Adrenal gland (tissue), 9 donors: ENCODE measurements at regions not wholly inside any gene's neighbourhood (a gene's known extent, or its start where the extent isn't known, plus 50 kb on each side); places are given as distances from the start of the nearest gene placed in this dataset.

ENCODE experiments used
- DNase-seq, 7 donors: peaks; one replicate each; pipeline ENCODE4 v3.0.0-alpha.2; 2019 to 2020
- H3K27ac ChIP-seq, 5 donors: fragments of 200-600 bp; sonication (generic) in 4 of 5; 1 replicate in 3 of 5; 2 replicates in 2 of 5; pipeline versions ENCODE4 v1.5.1 to v1.8.0; 2016 to 2020; ENCODE audit warnings: mild to moderate bottlenecking in 1 of 5
- H3K27me3 ChIP-seq: fragments of 200-600 bp; 2 replicates; pipeline ENCODE4 v1.8.0; 2021
- H3K36me3 ChIP-seq, 2 donors: fragments of 200-600 bp; replicated peaks in 1 of 2; 1 replicate in 1 of 2; 2 replicates in 1 of 2; pipeline versions ENCODE4 v1.5.1 to v1.8.0; 2018 to 2022
- H3K4me1 ChIP-seq, 2 donors: fragments of 200-600 bp; replicated peaks in 1 of 2; 1 replicate in 1 of 2; 2 replicates in 1 of 2; pipeline versions ENCODE4 v1.5.1 to v1.8.0; 2018 to 2021
- H3K4me3 ChIP-seq, 4 donors: fragments of 200-600 bp; sonication (generic) in 3 of 4; one replicate each; pipeline ENCODE4 v1.5.1; 2016 to 2018
- H3K9me3 ChIP-seq, 3 donors: fragments of 200-600 bp; sonication (generic) in 1 of 3; replicated peaks in 1 of 3; 1 replicate in 2 of 3; 2 replicates in 1 of 3; pipeline versions ENCODE4 v1.5.1 to v1.8.0; 2016 to 2021
- POLR2A ChIP-seq, 2 donors: fragments of 450-650 bp; IDR thresholded peaks; one replicate each; pipeline ENCODE4 v1.6.1; 2017; ENCODE audit warnings: antibody characterized with exemption in 2 of 2, mild to moderate bottlenecking in 2 of 2, moderate library complexity in 1 of 2
- WGBS, 4 donors: extraction: QIAGEN DNeasy Blood & Tissue Kit in 2 of 4; methylation state at CpG; one replicate each; pipeline versions ENCODE4 v1.1.5 to v1.1.7; 2013 to 2017; 5-methylcytosine and 5-hydroxymethylcytosine counted together
- intact Hi-C, 2 donors: fragments of 100-400 bp; cut with DNase I; formaldehyde crosslinking; loops; one replicate each; pipeline versions ENCODE4 v1.14.1 to v1.15.0; 2022 to 2023
- TF ChIP-seq, protein P1 (sequence below), 6 experiments: fragments of 450-650 bp in 4 of 6; fragments of 200-600 bp in 2 of 6; sonication (generic) in 1 of 6; IDR thresholded peaks; 1 replicate in 5 of 6; 2 replicates in 1 of 6; pipeline versions ENCODE4 v1.5.1 to v1.8.0; 2016 to 2021; ENCODE audit warnings: antibody characterized with exemption in 6 of 6, mild to moderate bottlenecking in 2 of 6, moderate library complexity in 1 of 6
- donor health status: healthy with polysubstance abuse.
- donor health status: Bipolar disorder and iron deficiency.
- donor health status: DM: yes; HTN: yes; CAD: no.
- donor health status: DM: no; HTN: no; CAD: no.
- donor health status: DM: no; HTN: no; CAD: no.

DNA sequence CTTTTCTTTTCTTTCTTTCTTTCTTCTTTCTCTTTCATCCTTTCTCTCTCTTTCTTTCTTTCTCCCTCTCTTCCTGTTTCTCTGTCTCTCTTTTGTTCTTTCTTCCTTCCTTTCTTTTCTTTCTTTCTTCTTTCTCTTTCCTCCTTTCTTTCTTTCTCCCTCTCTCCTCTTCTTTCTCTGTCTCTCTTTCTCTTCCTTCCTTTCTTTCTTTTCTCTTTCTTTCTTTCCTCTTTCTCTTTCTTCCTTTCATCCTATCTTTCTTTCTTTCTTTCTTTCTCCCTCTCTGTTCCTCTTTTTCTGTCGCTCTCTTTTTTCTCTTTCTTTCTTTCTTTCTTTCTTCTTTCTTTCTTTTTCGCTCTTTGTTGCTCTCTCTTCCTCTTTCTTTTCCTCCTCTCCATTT is 1149.2 kb upstream of the AUTS2 start:
- TF ChIP-seq, protein P1, sequence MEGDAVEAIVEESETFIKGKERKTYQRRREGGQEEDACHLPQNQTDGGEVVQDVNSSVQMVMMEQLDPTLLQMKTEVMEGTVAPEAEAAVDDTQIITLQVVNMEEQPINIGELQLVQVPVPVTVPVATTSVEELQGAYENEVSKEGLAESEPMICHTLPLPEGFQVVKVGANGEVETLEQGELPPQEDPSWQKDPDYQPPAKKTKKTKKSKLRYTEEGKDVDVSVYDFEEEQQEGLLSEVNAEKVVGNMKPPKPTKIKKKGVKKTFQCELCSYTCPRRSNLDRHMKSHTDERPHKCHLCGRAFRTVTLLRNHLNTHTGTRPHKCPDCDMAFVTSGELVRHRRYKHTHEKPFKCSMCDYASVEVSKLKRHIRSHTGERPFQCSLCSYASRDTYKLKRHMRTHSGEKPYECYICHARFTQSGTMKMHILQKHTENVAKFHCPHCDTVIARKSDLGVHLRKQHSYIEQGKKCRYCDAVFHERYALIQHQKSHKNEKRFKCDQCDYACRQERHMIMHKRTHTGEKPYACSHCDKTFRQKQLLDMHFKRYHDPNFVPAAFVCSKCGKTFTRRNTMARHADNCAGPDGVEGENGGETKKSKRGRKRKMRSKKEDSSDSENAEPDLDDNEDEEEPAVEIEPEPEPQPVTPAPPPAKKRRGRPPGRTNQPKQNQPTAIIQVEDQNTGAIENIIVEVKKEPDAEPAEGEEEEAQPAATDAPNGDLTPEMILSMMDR (IDR thresholded peaks at IDR 0.05): no peak
- TF ChIP-seq POLR2A (IDR thresholded peaks at IDR 0.05): no peak
- no peak overlapping the region for H3K4me3 ChIP-seq
- H3K4me1 ChIP-seq: no peaks in the 10 kb centered on the region
- no peaks in the 10 kb centered on the region for H3K9me3 ChIP-seq
- WGBS, 4 donors: 92 to 100% (median 93%) methylated on average over 1 of the region's 2 CpGs
- no peak overlapping the region for H3K27ac ChIP-seq
- no peaks in the 10 kb centered on the region for H3K36me3 ChIP-seq
- H3K27me3 ChIP-seq: no peaks in the 10 kb centered on the region
- intact Hi-C loops: no loop called here
- DNase-seq: no peak

DNA sequence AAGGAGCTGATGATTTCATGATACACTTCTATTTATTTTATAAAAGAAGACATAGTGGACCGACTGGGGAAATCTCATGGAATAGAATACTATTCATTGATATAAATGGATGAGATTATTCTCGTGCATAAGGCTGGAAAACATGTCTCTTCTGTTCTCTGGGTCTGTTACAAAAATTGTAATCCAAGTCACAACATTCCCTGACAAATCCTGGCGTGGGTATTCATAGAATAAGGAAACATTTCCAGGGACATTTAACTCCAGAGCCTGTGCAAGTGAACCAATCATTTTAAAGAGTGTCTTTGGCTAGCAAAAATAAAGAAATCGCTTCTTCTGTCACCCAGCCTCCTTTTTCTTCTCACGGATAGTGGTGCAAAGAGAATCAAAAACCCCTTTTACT is 1148.5 kb upstream of the AUTS2 start:
- no peaks in the 10 kb centered on the region for H3K9me3 ChIP-seq
- WGBS, 4 donors: 73 to 82% (median 77%) methylated on average over 5 of the region's 5 CpGs
- TF ChIP-seq POLR2A (IDR thresholded peaks at IDR 0.05): no peak
- TF ChIP-seq, protein P1 (IDR thresholded peaks at IDR 0.05): no peak
- no peak overlapping the region for H3K4me3 ChIP-seq
- intact Hi-C loops: no loop called here
- H3K27me3 ChIP-seq: no peaks in the 10 kb centered on the region
- DNase-seq: no peak
- no peak overlapping the region for H3K27ac ChIP-seq
- no peaks in the 10 kb centered on the region for H3K36me3 ChIP-seq
- H3K4me1 ChIP-seq: no peaks in the 10 kb centered on the region

DNA sequence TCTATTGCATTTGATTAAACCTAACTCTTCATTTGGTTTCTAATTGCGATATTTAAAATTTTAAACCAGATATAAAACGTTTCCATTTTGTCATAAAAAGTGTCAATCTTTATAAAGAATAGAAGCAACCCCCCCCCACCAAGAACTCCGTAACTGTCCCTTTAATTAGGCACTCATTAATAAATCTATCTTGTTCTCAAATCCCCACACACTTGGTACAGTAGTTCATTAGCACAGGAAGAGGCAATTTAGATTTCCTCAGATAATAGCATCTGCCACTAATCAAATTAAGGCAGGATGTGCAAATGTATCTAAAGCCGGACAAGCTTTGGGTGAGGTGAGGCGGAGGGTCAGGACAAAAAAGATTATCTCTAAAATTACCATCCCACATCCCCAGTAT is 1143.3 kb upstream of the AUTS2 start:
- Histone ChIP-seq H3K9me3 (no peaks in the 10 kb centered on the region), H3K27ac (no peak overlapping the region), H3K4me3 (no peak overlapping the region), H3K27me3 (no peaks in the 10 kb centered on the region), H3K36me3 (no peaks in the 10 kb centered on the region), H3K4me1 (no peaks in the 10 kb centered on the region)
- intact Hi-C loops: no loop called here
- no peak for TF ChIP-seq POLR2A (IDR thresholded peaks at IDR 0.05)
- 47 to 72% (median 62%) methylated on average over 5 of the region's 5 CpGs for WGBS, 4 donors
- no peak for DNase-seq

DNA sequence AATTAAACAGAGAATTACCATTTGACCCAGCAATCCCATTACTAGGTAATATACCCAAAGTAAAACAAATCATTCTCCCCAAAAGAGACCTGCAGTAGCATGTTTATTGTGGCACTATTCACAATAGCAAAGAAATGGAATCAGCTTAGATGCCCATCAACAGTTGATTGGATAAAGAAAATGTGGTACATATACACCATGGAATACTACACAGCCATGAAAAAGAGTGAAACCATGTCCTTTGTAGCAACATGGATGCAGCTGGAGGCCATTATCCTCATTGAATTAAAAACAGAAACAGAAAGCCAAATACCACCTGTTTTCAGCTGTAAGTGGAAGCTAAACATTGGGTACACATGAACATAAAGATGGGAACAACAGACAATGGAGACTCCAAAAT is 1141.8 kb upstream of the AUTS2 start:
- Histone ChIP-seq H3K27ac (no peak overlapping the region), H3K9me3 (no peaks in the 10 kb centered on the region), H3K4me3 (no peak overlapping the region), H3K36me3 (no peaks in the 10 kb centered on the region), H3K27me3 (no peaks in the 10 kb centered on the region), H3K4me1 (no peaks in the 10 kb centered on the region)
- DNase-seq: no peak
- intact Hi-C loops: no loop called here
- TF ChIP-seq, protein P1 (IDR thresholded peaks at IDR 0.05): no peak

DNA sequence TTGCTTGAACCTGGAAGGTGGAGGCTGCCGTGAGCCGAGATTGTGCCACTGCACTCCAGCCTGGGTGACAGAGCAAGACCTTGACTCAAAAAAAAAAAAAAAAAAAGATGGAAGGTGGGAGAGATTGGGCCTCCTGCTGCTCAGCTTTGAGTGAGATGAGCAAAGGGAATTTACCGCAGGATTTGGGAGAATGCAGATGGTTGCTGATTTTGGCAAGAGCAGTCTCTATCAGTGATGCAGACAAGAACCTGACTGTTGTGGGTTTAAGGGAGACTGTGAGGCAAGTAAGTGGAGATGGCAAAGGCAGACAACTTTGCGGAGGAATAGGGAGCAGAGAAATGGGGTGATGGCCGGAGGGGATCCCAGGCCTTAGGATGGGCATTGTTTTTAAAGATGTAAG is 1140.8 kb upstream of the AUTS2 start:
- no peak for DNase-seq
- TF ChIP-seq, protein P1 (IDR thresholded peaks at IDR 0.05): no peak
- intact Hi-C loops: no loop called here
- 88 to 91% (median 88%) methylated on average over 3 to 5 of the region's 5 CpGs for WGBS, 4 donors
- H3K27ac ChIP-seq: no peak overlapping the region
- H3K4me3 ChIP-seq: no peak overlapping the region
- H3K36me3 ChIP-seq: no peaks in the 10 kb centered on the region
- H3K4me1 ChIP-seq: no peaks in the 10 kb centered on the region
- H3K27me3 ChIP-seq: no peaks in the 10 kb centered on the region
- H3K9me3 ChIP-seq: no peaks in the 10 kb centered on the region
